ENCODE measurements at regions not wholly inside any gene's neighbourhood (a gene's known extent, or its start where the extent isn't known, plus 50 kb on each side); places are given as distances from the start of the nearest gene placed in this dataset.

DNA sequence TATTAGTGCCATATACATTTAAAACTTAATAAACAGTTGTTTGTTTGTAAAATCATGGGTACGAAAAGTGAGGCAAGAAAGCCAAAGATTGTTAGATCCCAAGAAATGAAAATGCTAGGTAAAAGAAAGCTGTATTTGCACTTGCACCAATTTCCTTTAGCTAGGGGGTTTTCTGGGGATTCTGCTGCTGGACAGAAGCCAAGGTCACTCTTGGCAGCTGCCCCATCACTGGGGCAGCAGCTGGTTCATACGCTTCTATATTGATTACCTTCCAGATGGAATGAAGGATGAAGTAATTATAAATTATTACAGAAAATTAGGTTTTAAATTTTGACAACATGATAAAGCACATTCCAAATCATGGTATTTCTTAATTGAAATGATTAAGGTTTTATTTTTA is 127.4 kb downstream of the SLITRK5 start:
- Histone ChIP-seq H3K4me1 (peaks cover 3% of the 10 kb centered on the region; the same call in 1 of the 3 replicates), H3K4me3 (no peak overlapping the region), H3K9me3 (no peaks in the 10 kb centered on the region), H3K27ac (no peak overlapping the region), H3K4me2 (no peak overlapping the region)
- TF ChIP-seq ESRRA (IDR thresholded peaks at IDR 0.05; ENCODE audit: borderline replicate concordance, low read length) (no peak), TFCP2L1 (CRISPR knock-in tag; IDR thresholded peaks at IDR 0.05) (no peak), POLR2AphosphoS2 (conservative IDR thresholded peaks at IDR 0.05; ENCODE audit: low read length) (no peak), EP300 (IDR thresholded peaks at IDR 0.05) (no peak), MAZ (IDR thresholded peaks at IDR 0.05; ENCODE audit: borderline replicate concordance, low read depth, low read length) (no peak), PHF8 (IDR thresholded peaks at IDR 0.05; ENCODE audit: borderline replicate concordance, low read depth) (no peak), ZNF302 (CRISPR knock-in tag; IDR thresholded peaks at IDR 0.05) (no peak), ZSCAN20 (CRISPR knock-in tag; IDR thresholded peaks at IDR 0.05) (no peak)
- TF ChIP-seq, protein P1, sequence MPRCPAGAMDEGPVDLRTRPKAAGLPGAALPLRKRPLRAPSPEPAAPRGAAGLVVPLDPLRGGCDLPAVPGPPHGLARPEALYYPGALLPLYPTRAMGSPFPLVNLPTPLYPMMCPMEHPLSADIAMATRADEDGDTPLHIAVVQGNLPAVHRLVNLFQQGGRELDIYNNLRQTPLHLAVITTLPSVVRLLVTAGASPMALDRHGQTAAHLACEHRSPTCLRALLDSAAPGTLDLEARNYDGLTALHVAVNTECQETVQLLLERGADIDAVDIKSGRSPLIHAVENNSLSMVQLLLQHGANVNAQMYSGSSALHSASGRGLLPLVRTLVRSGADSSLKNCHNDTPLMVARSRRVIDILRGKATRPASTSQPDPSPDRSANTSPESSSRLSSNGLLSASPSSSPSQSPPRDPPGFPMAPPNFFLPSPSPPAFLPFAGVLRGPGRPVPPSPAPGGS (IDR thresholded peaks at IDR 0.05): no peak
- TF ChIP-seq, protein P2, sequence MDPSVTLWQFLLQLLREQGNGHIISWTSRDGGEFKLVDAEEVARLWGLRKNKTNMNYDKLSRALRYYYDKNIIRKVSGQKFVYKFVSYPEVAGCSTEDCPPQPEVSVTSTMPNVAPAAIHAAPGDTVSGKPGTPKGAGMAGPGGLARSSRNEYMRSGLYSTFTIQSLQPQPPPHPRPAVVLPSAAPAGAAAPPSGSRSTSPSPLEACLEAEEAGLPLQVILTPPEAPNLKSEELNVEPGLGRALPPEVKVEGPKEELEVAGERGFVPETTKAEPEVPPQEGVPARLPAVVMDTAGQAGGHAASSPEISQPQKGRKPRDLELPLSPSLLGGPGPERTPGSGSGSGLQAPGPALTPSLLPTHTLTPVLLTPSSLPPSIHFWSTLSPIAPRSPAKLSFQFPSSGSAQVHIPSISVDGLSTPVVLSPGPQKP (IDR thresholded peaks at IDR 0.05; ENCODE audit: low read depth, low read length): no peak
- DNase-seq (ENCODE audit: low read depth in 1 of 2, low spot score in 1 of 2) (no peak), FAIRE-seq (no peak), ATAC-seq (no peak)
- WGBS (ENCODE audit: missing lambda C conversion rate): 88% methylated on average over 2 of the region's 2 CpGs
- POLR2A ChIA-PET: no interaction called here
- CTCF ChIA-PET: no interaction called here

DNA sequence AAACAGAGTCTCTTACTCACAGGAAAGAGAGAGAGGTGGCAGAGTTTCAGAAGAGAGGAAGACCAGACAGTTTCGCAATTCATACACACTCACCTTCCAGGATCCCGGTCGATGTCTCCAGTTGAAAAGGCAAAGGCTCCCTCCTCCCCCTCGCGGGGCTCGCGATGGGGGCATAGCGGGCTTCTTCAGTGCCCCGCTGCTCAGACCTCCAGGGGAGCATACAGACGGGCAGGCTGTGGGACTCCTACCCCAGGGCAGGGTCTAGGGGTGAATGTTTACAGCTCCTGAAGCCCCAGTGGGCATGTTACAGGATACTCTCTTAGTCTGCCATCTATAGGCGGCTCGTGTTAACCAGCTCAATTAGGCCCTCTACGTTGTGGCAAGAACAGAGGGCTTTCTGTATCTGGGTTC is 139.2 kb downstream of the SLITRK5 start:
- ATAC-seq (peak; percentile 96 to 98), FAIRE-seq (no peak), DNase-seq (ENCODE audit: low read depth in 1 of 2, low spot score in 1 of 2) (peak; percentile 24 to 82)
- H3K4me1 ChIP-seq: peaks cover 17% of the 10 kb centered on the region; the same call in 2 of the 3 replicates
- ChIA-PET POLR2A (interaction anchor here (1.1 kb wide), 1 partner anchor 139 kb away, joined by 5 read pairs; the partner anchor contains the start of gene SLITRK5), CTCF (interaction anchor here (0.7 to 1.2 kb wide), 4 partner anchors 8 to 124 kb away, joined by 3 read pairs; no protein-coding TSS in a partner anchor)
- H3K9me3 ChIP-seq: no peaks in the 10 kb centered on the region
- H3K4me3 ChIP-seq: peak overlapping the region; percentile 50
- WGBS (ENCODE audit: missing lambda C conversion rate): 2% methylated on average over 8 of the region's 13 CpGs
- TF ChIP-seq HEYL (CRISPR knock-in tag; IDR thresholded peaks at IDR 0.05) (no peak), MYC (IDR thresholded peaks at IDR 0.05; ENCODE audit: borderline replicate concordance, low read length) (no peak), FOSL2 (IDR thresholded peaks at IDR 0.05) (no peak), FOSL2 (CRISPR knock-in tag; IDR thresholded peaks at IDR 0.05) (0 out of 2 replicates have a peak, but pooled peaks have one; percentile 11), CHD2 (IDR thresholded peaks at IDR 0.05; ENCODE audit: low read length, partially characterized antibody) (no peak), CEBPB (IDR thresholded peaks at IDR 0.05) (peak; percentile 80 to 93; a peak in 3 of 4 replicates), SMC3 (IDR thresholded peaks at IDR 0.05) (peak; percentile 36), RAD21 (conservative IDR thresholded peaks at IDR 0.05 in 1 of 2, IDR thresholded peaks at IDR 0.05 in 1 of 2) (peak; percentile 47 to 58; a peak in 4 of 5 replicates), JUN (IDR thresholded peaks at IDR 0.05) (peak in 1 of 2 experiments; percentile 25; a peak in 2 of 5 replicates), RNF2 (IDR thresholded peaks at IDR 0.05; ENCODE audit: borderline replicate concordance, low read depth) (no peak)
- TF ChIP-seq, protein P3, sequence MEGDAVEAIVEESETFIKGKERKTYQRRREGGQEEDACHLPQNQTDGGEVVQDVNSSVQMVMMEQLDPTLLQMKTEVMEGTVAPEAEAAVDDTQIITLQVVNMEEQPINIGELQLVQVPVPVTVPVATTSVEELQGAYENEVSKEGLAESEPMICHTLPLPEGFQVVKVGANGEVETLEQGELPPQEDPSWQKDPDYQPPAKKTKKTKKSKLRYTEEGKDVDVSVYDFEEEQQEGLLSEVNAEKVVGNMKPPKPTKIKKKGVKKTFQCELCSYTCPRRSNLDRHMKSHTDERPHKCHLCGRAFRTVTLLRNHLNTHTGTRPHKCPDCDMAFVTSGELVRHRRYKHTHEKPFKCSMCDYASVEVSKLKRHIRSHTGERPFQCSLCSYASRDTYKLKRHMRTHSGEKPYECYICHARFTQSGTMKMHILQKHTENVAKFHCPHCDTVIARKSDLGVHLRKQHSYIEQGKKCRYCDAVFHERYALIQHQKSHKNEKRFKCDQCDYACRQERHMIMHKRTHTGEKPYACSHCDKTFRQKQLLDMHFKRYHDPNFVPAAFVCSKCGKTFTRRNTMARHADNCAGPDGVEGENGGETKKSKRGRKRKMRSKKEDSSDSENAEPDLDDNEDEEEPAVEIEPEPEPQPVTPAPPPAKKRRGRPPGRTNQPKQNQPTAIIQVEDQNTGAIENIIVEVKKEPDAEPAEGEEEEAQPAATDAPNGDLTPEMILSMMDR (IDR thresholded peaks at IDR 0.05): peak; percentile 59
- TF ChIP-seq, protein P4, sequence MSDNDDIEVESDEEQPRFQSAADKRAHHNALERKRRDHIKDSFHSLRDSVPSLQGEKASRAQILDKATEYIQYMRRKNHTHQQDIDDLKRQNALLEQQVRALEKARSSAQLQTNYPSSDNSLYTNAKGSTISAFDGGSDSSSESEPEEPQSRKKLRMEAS (IDR thresholded peaks at IDR 0.05): no peak
- H3K27ac ChIP-seq: peak overlapping the region; percentile 77 to 90
- peak overlapping the region; percentile 76 for H3K4me2 ChIP-seq
